HG02642 (cell line): ENCODE measurements at regions not wholly inside any gene's neighbourhood (a gene's known extent, or its start where the extent isn't known, plus 50 kb on each side); places are given as distances from the start of the nearest gene placed in this dataset.

Experiments used
- ATAC-seq: cut with Tn5 transposase; IDR thresholded peaks from one replicate; pipeline ENCODE4 v1.9.1; 2021; ENCODE audit warnings: mild to moderate bottlenecking; ENCODE audit not compliant: unreplicated experiment, poor library complexity

GRCh38 chr2:43025709-43026295 is 200.6 kb downstream of the ZFP36L2 start:
- no peak for ATAC-seq

GRCh38 chr2:43024515-43025011 is 201.8 kb downstream of the ZFP36L2 start:
- ATAC-seq, result no peak

- ATAC-seq, result no peak
Measured at GRCh38 chr2:43023791-43024514, 202.5 kb downstream of the ZFP36L2 start.

- no peak for ATAC-seq
Measured at GRCh38 chr2:43022896-43023295, 203.5 kb downstream of the ZFP36L2 start.

GRCh38 chr2:43021791-43022509 is 204.5 kb downstream of the ZFP36L2 start:
- no peak for ATAC-seq

- ATAC-seq, result no peak
Measured at GRCh38 chr2:43020990-43021669, 205.3 kb downstream of the ZFP36L2 start.

- ATAC-seq, result no peak
Measured at GRCh38 chr2:43020296-43020695, 206.1 kb downstream of the ZFP36L2 start.

GRCh38 chr2:43019536-43020183 is 206.7 kb downstream of the ZFP36L2 start:
- no peak for ATAC-seq

- ATAC-seq, result no peak
Measured at GRCh38 chr2:43019025-43019367, 207.4 kb downstream of the ZFP36L2 start.

GRCh38 chr2:43018179-43019024 is 208.0 kb downstream of the ZFP36L2 start:
- no peak for ATAC-seq

GRCh38 chr2:43013821-43014345 is 212.5 kb downstream of the ZFP36L2 start:
- ATAC-seq, result no peak

GRCh38 chr2:43012966-43013365 is 213.4 kb downstream of the ZFP36L2 start:
- ATAC-seq, result no peak

GRCh38 chr2:43011158-43011491 is 215.3 kb downstream of the ZFP36L2 start:
- no peak for ATAC-seq

GRCh38 chr2:43010438-43011157 is 215.8 kb downstream of the ZFP36L2 start:
- ATAC-seq, result no peak

GRCh38 chr2:43009448-43009847 is 217.0 kb downstream of the ZFP36L2 start:
- ATAC-seq, result no peak

GRCh38 chr2:43008388-43008787 is 216.0 kb upstream of the HAAO start:
- no peak for ATAC-seq

GRCh38 chr2:43007901-43008300 is 215.5 kb upstream of the HAAO start:
- ATAC-seq, result no peak

- no peak for ATAC-seq
Measured at GRCh38 chr2:43006834-43007543, 214.6 kb upstream of the HAAO start.
